NCI-H774 (cell line): ENCODE measurements at regions not wholly inside any gene's neighbourhood (a gene's known extent, or its start where the extent isn't known, plus 50 kb on each side); places are given as distances from the start of the nearest gene placed in this dataset.

ENCODE experiments used
- DNase-seq: peaks from one replicate; lab custom pipeline; 2025; lab: John Stamatoyannopoulos, UW

DNA sequence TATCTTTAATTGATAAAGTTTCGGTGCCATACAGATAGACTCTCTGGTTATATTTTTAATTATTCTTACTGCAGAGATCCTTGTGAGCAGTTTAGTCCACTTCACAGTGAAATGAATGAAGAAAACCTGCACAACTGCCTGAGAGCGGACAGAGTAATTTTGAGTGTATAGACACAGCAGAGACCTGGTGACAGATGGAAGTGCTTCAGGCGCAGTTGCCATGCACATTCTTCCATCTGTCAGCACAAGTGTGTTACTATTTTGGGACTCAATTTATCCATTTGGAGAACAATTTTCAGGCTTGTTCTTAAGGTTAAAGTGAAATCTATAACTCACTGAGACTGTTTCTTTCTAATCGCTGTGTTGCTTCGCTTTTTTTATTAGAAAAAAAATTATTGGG, 147.8 kb upstream of the SPHKAP start:
- DNase-seq, result no peak

DNA sequence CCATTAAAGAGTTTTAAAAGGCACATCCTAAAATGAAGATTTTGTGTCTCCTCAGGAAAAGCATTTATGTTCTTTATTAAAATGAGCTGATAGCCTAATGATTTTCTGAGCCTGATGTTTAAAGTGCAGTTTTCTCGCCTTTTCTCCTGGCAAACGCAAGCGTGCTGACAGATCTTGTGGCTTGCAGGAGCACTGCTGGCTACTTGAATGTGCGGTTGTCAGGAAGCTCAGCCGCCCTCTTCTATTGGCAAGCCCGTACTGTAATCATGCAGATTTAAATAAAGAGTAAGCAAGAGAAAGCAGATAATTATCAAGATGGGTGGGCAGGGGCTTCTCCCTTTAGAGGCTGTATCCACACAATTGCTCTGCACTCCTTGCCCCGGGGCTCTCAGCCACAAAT, 139.5 kb upstream of the SPHKAP start:
- DNase-seq, result no peak

DNA sequence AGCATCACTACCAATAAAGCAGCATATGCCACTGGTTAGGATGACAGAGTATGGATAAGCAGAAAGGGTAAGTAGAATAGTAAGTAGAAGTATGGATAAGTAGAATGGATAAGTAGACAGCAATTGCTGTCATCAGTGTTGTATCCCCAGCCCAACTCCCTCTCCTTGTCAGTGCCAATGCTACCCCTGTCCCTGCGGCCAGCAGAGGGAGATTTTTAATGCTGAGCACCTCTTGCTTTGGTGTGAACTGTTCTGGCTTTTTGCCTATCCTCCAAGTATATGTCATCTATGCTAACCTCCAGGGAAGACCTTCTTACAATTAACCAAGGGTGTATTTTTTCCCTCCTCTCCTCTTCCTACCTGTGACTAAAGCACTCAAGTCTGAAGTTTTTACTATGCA, 136.7 kb upstream of the SPHKAP start:
- no peak for DNase-seq

- no peak for DNase-seq
Observed at GRCh38 chr2:228312172-228312571, 130.7 kb upstream of the SPHKAP start.

DNA sequence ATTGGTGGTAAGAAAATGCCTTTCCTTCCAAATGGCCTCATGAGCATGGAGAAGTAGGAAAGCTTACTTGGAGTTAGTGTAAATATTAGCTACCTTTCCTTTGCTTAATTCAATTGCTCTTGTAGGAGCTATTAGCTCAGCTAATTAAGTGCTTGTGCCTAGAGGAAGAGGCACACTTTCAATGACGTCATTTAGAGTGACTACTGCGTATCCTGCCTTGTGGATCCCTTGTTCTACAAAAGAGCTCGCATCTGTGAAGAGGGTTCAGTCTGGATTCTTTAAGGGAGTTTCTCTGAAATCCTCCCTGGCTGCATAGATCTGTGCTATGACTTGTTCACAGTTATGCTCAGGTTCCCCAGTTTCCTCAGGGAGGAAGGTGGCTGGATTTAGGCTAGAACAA, 122.5 kb upstream of the SPHKAP start:
- no peak for DNase-seq

DNA sequence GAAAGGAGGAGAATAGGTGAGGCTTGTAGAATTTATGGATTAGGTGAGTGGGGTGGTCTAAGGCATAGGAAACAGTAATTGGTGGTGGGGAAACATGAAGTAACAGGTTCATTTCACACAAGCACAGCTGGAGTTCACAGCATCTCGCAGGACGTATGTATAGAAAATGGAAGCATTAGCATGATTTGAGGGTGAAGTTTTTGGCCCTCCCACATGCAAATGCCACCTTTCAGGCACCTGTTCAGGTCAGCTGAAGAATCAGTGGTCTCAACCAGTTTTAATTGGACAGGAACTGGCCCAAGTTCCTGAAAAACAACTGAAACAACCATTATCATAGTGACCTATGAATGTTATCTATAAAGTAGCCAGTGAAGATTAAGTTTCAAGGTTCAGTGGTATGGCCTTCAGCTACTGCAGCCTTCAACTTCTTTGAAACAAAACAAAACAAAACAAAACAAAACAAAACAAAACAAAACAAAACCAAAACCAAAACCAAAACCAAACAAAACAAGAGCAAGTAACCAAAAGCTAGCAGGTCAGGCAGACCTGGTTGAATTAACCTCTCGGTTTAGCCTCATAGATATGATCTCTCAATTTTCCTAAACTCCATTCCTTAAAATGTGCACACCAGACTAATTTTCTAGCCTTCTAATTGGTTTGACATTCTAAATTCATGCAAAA, 102.1 kb upstream of the SPHKAP start:
- no peak for DNase-seq

- DNase-seq, result no peak
Observed at GRCh38 chr2:228282376-228282775, 100.9 kb upstream of the SPHKAP start.

DNA sequence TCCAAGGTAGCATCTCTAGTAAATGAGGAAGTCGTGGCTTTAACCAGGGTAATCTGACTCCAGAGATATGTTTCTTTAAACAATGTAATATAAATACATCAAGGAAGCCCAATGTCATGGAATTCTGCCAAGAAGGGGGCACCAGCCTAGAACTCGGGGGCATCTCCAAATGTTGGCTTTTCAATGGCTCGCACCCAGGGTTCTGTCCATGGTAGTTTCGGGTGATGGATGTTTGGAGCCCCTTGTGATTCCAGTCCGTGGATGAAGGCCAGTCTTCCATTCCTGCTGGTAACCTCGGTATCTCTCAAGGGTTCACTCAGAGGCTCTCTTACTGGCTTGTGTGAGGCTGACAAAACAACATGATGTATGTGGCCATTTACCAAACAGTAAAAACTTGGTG, 91.7 kb upstream of the SPHKAP start:
- DNase-seq, result no peak

DNA sequence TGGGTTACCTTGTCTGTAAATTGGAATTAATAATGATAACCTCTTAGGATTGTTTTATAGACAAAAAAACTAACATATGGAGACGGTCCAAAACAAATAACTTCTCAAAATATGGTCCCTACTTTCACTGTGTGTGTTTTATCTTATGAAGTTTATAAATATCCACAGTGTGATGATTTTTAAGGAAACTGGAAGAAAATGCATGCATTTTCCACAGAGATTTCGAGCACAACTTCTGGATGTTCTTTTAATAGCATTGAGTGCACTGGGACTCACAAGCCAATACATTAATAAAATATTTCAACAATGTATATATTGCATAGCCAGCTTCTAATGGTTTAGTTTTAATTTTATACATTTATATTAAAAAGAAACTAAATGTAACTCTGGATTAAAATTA, 87.9 kb upstream of the SPHKAP start:
- DNase-seq, result no peak

DNA sequence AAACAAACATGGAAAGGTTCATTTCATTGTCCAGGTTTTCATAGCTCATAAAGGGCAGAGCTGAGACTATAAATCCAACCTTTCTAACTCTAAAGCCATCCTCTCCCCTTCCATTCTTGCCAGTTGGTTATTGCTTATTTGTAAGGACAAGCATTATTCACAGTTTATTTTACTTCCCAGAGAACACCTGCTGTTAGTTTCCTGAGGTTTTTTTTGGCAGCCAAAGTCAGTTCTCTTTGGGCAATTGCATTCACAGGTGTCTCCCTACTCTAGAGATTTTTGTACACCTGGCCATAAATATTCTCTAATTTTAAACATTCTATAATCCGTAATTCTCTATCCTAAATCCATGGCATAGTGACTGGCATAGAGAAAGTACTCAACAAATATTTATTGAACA, 87.3 kb upstream of the SPHKAP start:
- DNase-seq, result peak; percentile 64

DNA sequence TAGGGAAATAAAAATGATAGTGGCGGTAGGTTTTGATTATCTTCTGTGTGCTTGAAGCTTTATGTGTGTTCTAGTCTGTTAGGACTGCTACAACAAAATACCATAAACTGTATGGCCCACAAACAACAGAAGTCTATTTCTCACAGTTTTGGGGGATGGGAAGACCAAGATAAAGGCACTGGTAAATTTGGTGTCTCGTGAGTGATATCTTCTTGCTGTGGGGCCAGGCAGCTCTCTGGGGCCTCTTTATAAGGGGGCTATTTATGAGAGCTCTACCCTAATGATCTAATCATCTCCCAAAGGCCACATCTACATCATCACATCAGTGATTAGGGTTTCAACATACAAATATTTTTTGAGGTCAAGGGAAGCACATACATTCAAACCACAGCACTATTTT, 86.8 kb upstream of the SPHKAP start:
- no peak for DNase-seq

DNA sequence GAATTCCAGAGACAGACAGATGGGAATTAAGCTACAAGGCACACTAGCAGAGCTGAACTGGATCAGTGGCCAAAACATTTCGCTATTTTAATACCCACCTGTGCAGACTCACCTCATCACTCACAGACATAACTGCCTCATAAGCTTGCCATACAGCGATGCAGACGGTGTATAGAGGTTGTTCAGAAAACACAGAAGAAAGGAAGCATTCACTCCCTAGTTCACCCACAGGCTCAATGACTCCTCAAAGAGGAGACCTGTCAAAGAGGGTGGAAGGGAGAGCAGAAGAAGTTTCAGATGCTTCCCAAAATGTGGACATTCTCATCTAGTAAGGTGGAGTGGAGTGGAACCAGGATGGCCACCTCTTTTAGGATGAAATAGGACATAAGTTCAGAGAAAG, 81.7 kb upstream of the SPHKAP start:
- DNase-seq, result no peak

DNA sequence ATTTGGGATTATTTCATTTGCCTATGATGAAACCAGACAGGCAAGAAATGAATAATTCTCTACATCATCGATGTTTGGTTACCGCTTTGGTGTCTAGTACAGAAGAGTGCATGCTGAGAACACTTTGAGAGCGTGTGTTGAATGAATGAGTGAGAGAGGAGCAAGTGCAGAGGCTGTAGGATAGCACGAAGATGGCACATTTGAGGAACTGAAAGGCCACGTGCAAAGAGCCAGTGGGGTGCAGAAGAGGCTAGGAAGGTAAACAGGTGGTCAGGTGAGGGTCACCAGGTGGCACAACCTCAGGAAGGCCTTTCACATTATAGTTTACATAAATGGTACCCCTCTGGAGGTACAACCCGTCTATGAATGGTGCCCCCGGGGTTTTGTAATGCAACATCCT, 80.1 kb upstream of the SPHKAP start:
- no peak for DNase-seq

DNA sequence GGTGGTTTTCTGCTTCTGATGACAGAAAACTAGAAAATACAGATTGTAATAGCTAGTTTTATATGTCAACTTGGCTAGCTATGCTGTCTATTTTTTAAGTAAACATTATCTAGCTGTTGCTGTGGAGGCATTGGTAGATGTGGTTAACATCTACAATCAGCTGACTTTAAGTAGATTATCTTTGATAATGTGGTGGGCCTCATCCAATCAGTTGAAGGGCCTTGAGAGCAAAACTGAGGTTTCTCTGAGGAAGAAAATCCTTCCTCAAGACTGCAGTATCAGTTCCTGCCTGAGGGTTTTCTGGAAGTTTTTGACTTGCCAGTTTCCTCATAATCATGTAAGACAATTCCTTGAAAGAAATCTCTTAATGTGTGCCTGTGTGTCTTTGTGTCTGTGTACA, 75.9 kb upstream of the SPHKAP start:
- DNase-seq, result no peak

GRCh38 chr2:228253752-228254151, 72.3 kb upstream of the SPHKAP start:
- no peak for DNase-seq

DNA sequence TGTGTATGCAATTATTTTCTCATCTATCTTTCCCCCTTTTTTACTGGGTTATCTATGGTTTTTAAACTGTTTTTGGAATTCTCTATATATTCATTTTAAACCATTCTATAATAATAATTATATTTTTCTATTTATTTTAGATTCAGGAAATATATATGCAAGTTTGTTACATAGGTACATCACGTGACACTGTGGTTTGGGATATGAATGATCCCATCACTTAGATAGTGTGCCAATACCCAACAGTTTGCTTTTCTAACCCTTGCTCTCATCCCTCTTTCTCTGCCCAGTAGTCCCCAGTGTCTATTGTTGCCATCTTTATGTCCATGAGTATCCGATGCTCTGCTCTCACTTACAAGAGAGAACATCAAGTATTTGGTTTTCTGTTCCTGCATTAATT, 65.8 kb upstream of the SPHKAP start:
- no peak for DNase-seq

DNA sequence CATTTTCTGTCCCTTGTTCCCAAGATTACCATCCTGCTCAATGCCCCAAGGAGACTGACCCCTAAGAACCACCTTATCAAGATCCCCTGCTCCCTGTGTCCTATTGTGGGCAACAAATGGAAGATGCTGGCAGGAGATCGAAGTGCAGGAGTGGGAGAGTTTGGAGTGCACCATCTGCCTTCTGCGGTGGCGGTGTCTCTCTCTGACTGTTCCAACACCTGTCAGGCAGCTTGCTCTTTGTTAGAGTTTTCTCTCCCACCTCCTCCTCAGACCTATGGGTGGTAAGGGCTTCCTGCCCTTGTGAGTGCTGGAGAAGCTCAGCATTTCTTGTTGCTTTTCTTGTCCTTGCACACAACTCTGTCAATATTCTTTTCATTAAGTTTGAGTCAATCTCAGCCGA, 64.1 kb upstream of the SPHKAP start:
- no peak for DNase-seq

GRCh38 chr2:228242591-228242990, 61.1 kb upstream of the SPHKAP start:
- DNase-seq, result no peak

DNA sequence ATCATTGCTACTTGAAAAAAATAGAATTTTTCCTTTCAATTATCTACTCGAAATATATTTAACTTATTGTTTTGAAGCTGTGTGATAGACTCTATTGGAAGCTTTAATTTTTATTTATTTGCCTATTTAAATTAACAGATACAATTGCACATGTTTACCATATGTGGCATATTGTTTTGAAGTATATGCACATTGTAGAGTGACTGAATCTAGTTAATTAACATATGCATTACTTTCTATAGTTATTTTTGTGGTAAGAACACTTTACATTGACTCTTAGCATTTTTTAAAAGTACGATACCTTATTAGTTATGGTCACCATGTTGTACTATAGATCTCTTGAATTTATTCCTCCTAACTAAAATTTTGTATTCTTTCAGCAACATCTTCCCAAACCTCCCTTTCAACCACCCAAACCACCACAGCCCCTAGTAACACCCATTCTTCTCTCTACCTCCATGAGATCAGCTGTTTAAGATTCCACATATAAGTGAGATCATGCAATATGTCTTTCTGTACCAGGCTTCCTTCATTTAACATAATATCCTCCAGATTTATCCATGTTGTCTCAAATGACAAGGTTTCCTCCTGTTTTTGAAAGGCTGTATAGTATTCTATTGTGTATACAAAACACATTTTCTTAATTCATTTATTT, 58.5 kb upstream of the SPHKAP start:
- DNase-seq, result no peak

GRCh38 chr2:228239207-228239906, 57.9 kb upstream of the SPHKAP start:
- DNase-seq, result no peak
